DMS53 treated with DMSO at 0.1 percent for 48 hours (cell line): ENCODE measurements at regions not wholly inside any gene's neighbourhood (a gene's known extent, or its start where the extent isn't known, plus 50 kb on each side); places are given as distances from the start of the nearest gene placed in this dataset.

Experiments
- DNase-seq: peaks from one replicate; lab custom pipeline; 2025; ENCODE audit not compliant: unreplicated experiment; lab: John Stamatoyannopoulos, UW

- DNase-seq = no peak
Observed at GRCh38 chr16:6341981-6342380, 990.7 kb upstream of the RBFOX1 start.

GRCh38 chr16:6335072-6335471 is 997.6 kb upstream of the RBFOX1 start:
- no peak for DNase-seq

- no peak for DNase-seq
Observed at GRCh38 chr16:6331770-6332169, 1000.9 kb upstream of the RBFOX1 start.

DNA sequence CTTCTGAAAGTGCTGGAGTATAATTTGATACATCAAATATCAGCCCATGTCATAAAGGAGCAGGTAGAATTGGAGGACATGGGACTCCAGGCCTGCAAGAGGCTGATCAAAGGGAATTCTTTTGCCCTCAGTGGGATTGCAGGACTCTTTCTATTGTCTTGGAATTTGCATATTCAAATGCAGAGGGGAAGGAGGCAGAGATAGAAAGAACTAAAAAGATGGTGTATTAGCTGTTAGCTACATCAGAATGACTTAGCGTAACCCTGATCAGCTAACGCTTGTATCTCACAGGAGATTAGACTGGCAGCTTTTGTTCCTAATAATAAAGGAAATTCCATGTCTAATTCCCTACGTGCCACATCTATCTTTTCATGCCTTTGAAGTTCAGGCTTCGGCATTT is 1014.7 kb upstream of the RBFOX1 start:
- DNase-seq = no peak

- DNase-seq = no peak
Observed at GRCh38 chr16:6309271-6309670, 1023.4 kb upstream of the RBFOX1 start.

DNA sequence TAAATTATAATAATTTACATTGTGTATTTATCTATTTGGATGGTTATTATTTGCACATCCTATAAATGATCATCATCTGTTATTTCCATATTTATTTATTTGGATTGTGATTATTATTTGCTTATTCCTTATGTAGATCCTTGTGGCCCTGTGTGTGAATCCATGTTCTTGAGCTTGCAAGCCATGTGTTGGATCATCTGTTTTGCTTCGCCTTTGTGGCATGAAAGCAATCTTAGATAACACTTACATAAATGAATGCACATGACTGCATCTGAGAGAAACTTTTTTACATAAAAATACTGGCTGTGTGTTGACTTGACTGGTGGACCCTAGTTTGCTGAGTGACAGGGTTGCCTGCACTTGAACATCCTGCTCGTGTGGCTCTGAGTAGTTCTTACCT is 1024.5 kb upstream of the RBFOX1 start:
- no peak for DNase-seq

DNA sequence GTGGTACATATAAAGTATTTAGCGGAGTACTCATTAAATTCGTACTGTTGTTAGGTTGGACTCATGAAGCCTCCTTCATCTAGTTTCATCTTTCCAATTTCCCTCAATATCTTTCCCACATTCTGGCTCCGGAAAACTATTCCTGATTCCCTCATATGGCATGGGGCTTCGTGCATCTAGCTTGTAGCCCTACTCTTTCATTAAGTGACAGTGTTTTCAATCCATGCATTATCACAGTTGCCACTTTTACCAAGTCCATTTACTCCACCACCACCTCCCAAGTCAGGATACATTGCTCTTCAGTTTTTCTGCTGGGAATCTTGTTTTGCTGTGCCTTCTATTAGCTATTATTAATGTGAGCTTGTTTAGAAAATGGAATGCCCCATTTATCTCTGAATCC is 1032.1 kb upstream of the RBFOX1 start:
- no peak for DNase-seq

DNA sequence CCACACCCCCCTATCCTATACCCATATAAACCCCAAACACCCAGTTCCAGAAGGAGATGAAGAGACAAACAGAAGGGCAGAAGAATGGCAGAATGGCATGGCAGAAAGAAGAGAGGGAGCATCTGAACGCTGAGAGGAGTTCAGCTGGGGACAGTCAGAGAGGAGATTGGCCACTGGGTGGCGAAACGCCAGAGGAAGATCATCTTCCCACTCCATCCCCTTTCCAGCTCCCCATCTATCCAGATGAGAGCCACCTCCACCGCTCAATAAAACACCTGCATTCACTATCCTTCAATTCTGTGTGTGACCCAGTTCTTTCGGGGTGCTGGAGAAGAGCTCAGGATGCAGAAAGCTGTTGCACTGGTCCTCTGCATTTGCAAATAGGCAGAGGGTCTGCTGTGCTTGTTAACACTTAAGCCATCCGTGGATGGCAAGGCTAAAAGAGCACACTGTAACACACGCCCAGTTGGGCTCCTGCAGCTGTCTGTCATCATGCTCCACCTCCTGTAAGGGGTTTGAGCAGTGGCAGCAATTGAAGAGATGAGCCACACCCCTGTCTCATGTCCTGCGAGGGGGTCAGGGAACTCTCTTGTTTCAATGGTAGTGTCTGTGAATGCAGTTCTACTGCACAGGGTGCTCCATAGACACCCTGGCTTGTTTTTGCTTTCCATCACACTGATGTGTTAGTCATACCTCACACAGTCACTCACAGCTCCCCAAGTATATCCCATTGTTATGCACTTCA is 1034.8 kb upstream of the RBFOX1 start:
- DNase-seq = no peak

DNA sequence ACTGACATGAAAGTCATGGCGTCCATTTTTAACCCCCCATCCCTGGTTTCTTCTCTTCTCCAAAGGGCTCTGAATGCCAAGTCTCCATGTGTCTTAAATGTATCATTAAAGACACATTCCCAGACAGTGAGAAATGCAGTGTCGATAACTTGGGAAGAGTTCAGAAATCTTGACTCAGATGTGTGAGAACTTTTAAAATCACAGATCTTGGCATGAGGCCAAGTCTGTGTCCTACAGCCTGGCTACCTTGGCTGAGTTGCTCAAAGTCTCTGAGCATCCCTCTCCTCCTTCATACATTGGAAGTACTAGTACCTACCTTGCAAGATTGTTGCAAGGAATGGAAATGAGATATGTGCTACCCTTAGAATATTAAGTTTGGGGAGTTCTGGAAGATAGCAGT is 1046.5 kb upstream of the RBFOX1 start:
- DNase-seq = no peak

DNA sequence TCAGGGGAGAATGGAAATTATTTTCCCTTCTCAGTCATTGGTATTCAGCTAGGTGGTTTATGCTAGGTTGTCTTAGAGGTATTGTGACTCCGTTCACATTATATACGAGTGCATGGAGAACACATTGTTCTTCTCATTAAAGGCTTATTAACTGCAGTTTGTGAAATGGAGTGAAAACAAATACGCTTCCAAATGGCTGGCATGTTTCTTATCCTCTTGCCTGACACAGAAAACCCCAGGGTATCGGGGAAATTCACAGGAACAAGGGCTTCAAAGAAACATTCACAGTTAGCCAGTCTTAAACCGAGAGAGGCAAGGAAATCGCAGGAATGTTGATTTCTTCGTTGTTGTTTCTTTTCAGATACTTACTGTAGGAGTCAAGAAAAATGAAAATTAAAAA is 1047.9 kb upstream of the RBFOX1 start:
- no peak for DNase-seq

DNA sequence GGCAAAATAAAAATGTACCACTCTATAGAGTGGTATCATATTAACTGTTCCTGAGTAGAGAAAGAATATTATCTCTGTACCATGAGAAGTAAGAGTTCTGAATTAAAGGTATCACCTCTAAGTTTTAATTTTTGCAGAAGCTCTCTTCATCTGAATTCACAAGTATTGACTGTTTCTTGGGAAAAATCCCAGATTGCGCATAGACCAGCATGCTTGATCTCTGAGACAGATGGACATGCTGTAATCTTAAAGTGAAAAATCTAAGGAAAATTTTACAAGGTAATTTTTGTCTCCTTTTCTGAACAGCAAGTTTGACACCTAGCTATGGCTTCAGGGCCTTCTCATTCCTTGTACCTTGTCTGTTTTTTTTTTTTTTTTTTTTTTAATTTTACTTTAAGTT is 1050.7 kb upstream of the RBFOX1 start:
- no peak for DNase-seq

DNA sequence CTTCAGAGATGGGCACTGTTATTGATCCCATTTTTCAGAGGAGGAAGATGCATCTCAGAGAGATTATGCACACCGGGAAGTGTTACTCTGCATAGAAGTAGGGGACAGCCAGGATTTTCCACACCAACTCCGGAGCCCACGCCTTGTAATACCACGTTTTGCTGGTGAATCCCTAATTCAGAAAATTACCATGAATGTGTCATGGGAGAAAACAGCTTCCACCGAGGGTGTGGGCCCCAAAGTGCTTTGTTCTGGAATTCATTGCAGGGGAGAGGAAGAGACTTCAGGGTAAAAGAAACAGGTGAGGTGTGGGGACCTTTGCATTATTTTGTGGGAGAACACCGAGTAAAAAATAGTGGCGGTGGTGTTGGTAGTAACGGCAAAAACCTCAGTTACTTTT is 1051.4 kb upstream of the RBFOX1 start:
- DNase-seq = no peak

DNA sequence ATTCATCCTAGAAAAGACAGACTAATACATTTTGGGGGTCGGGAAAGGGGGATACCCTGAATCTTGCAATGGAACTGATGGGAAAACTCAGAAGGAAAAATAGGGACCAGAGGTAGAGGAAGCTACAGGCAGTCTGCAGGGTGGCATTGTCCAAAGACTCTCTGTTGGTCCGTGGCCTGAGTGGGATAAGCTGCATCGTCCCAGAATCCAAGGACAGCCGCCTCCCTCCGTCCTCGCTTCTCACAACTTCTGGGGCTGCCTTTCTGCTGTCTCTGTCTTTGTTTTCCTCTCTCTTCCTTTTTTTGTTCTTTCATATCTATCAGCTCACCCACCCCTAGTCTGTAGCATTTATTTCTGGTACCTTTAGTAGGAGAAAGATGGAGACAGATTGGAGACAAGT is 1052.6 kb upstream of the RBFOX1 start:
- DNase-seq = no peak

DNA sequence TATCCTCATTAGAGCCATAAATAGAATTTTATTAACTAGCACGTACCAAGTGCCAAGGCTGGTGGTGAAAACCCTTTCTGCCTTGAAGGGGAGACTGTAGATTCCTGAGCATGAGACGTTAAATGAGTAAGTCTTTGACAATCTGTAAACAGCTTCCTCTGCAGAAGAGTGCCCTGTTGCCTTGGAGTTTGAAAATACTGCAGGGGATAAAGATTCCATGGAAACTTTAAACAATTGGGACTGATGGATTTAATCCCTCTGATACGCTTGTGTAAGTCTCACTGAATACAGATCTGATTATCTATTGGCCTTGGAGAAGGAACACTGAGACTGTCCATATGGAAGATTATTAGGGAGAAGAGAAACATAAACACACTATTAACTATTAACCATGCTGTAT is 1053.4 kb upstream of the RBFOX1 start:
- DNase-seq = no peak

DNA sequence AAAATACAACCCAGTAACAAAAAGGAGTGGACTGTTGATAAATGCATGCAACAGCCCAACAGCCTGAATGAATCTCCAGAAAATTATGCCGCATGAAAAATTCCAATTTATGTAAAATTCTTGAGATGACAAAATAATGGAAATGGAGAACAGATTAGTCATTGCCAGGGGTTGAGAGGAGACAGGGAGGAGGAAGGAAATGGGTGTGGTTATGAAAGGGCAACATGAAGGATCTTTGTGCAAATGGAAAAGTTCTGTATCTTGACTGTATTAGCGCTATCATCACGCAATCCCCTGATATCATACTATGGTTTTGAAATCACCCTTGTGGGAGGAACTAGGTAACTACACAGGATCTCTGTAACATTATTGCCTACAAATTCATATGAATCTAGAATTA is 1058.3 kb upstream of the RBFOX1 start:
- DNase-seq = no peak

GRCh38 chr16:6267682-6268081 is 1065.0 kb upstream of the RBFOX1 start:
- DNase-seq = no peak

- no peak for DNase-seq
Observed at GRCh38 chr16:6266703-6267102, 1065.9 kb upstream of the RBFOX1 start.

GRCh38 chr16:6265968-6266367 is 1066.7 kb upstream of the RBFOX1 start:
- no peak for DNase-seq

GRCh38 chr16:6258056-6258455 is 1074.6 kb upstream of the RBFOX1 start:
- no peak for DNase-seq

GRCh38 chr16:6252541-6252940 is 1080.1 kb upstream of the RBFOX1 start:
- DNase-seq = no peak

GRCh38 chr16:6250511-6250910 is 1082.1 kb upstream of the RBFOX1 start:
- DNase-seq = no peak

- no peak for DNase-seq
Observed at GRCh38 chr16:6249863-6250262, 1082.8 kb upstream of the RBFOX1 start.

GRCh38 chr16:6248199-6248598 is 1084.4 kb upstream of the RBFOX1 start:
- DNase-seq = no peak
